ENCODE measurements at regions not wholly inside any gene's neighbourhood (a gene's known extent, or its start where the extent isn't known, plus 50 kb on each side); places are given as distances from the start of the nearest gene placed in this dataset.
A peak's percentile ranks its signal among the peaks of the same experiment; 100 is the strongest.

DNA sequence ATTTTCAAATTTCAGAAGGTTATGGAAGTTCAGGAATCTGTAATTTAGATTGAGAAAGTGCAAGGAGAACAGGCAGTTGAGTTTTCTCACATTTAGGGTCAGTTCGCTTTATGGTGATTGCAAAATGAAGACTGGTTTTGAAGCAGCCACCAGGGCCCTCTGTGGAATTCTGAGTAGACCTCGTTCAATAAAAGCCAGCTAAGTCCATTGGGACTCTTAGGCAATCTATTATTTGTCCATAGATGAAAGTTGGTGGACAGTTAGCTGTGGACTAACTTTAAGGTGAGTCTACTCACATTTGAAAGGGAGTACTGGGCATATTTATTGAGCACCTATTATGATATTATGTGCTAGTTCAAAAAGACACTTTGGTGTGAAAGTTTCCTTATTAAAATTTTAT lies 266.3 kb upstream of the LINC00305 start:
- H3K27ac ChIP-seq: no peak overlapping the region
- no peak overlapping the region for H3K4me3 ChIP-seq
- intact Hi-C loops (cut with DNase I): loop anchor here in 3 of 10 donors (10.0 kb wide), 3 partner anchors 290 to 390 kb away; no protein-coding TSS in a partner anchor
- H3K9me3 ChIP-seq: no peaks in the 10 kb centered on the region
- no peaks in the 10 kb centered on the region for H3K36me3 ChIP-seq
- WGBS, 2 donors: 79 to 87% methylated on average over 2 of the region's 2 CpGs
- DNase-seq: no peak
- TF ChIP-seq, protein P1, sequence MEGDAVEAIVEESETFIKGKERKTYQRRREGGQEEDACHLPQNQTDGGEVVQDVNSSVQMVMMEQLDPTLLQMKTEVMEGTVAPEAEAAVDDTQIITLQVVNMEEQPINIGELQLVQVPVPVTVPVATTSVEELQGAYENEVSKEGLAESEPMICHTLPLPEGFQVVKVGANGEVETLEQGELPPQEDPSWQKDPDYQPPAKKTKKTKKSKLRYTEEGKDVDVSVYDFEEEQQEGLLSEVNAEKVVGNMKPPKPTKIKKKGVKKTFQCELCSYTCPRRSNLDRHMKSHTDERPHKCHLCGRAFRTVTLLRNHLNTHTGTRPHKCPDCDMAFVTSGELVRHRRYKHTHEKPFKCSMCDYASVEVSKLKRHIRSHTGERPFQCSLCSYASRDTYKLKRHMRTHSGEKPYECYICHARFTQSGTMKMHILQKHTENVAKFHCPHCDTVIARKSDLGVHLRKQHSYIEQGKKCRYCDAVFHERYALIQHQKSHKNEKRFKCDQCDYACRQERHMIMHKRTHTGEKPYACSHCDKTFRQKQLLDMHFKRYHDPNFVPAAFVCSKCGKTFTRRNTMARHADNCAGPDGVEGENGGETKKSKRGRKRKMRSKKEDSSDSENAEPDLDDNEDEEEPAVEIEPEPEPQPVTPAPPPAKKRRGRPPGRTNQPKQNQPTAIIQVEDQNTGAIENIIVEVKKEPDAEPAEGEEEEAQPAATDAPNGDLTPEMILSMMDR (IDR thresholded peaks at IDR 0.05): no peak
- no peak for ATAC-seq
- H3K27me3 ChIP-seq: no peaks in the 10 kb centered on the region
- H3K4me1 ChIP-seq: no peaks in the 10 kb centered on the region

DNA sequence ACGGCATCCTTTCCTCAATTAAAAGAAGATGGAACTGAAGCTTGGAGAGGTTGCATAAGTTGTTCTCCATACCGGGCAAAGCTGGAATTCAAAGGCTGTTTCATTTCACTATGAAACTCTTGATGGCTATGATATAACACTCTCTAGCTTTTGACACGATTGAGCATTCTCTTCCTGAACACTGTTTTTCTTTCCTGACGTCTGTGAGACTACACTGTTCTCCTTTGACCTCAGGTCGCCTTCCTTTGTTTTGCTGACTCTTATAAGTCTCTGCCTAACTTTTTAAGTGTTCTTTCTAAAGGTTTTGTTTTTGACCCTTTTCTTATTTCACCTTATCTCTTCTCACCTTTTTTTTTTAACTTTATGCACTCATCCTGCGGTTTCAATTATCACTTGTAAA lies 261.8 kb upstream of the LINC00305 start:
- DNase-seq (no peak), ATAC-seq (no peak)
- Histone ChIP-seq H3K36me3 (no peaks in the 10 kb centered on the region), H3K27me3 (no peaks in the 10 kb centered on the region), H3K4me1 (no peaks in the 10 kb centered on the region), H3K9me3 (no peaks in the 10 kb centered on the region), H3K27ac (no peak overlapping the region), H3K4me3 (no peak overlapping the region)
- TF ChIP-seq, protein P1 (IDR thresholded peaks at IDR 0.05): no peak
- intact Hi-C loops (cut with DNase I): loop anchor here in 3 of 10 donors (10.0 kb wide), 3 partner anchors 286 to 386 kb away; no protein-coding TSS in a partner anchor
- WGBS, 2 donors: 53 to 54% methylated on average over 6 of the region's 6 CpGs

DNA sequence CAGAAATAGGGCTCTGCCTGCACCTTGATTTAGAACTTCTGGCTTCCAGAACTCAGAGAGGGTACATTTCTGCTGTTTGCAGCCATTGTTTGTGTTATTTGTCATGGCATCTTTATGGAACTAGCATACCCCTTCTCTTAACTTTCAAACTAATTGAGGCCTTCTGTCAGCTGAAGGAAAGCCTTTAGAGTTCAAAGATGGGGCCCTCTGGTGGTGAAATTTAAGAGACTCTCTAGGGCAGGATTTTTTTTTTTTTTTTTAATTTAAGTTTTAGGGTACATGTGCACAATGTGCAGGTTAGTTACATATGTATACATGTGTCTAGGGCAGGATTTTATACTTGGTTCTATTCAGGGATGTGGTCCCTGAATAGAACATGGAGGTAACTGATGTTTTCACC lies 260.6 kb upstream of the LINC00305 start:
- H3K4me1 ChIP-seq: no peaks in the 10 kb centered on the region
- no peaks in the 10 kb centered on the region for H3K27me3 ChIP-seq
- H3K27ac ChIP-seq: no peak overlapping the region
- H3K9me3 ChIP-seq: no peaks in the 10 kb centered on the region
- no peak overlapping the region for H3K4me3 ChIP-seq
- H3K36me3 ChIP-seq: no peaks in the 10 kb centered on the region
- intact Hi-C loops (cut with DNase I): loop anchor here in 2 of 10 donors (10.0 kb wide), 2 partner anchors 295 to 315 kb away; no protein-coding TSS in a partner anchor
- TF ChIP-seq, protein P1 (IDR thresholded peaks at IDR 0.05): peak; percentile 15 to 63 (median 44)
- DNase-seq (no peak), ATAC-seq (no peak)

DNA sequence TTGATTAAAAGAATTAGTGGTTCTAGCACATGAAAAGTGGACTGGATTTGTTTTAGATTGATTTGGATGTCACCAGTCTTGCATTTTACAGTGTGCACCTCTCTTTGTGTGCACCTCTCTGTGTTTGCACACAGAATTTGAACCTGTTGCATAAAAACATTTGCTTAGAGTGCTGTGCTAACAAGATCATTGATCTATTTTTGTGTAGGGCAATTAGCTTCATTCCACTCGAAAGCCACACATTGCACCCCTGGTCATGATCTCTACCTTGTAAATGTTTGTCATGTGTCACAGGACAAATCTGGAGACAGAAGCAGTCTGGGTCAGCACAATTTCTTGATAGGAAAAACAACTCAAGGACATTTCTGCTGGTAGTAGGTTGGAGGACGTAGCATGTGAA lies 258.7 kb upstream of the LINC00305 start:
- 81 to 84% methylated on average over 2 of the region's 2 CpGs for WGBS, 2 donors

More for the DNA sequence above, 258.7 kb upstream of the LINC00305 start:
- Histone ChIP-seq H3K9me3 (no peaks in the 10 kb centered on the region), H3K27ac (no peak overlapping the region), H3K4me1 (no peaks in the 10 kb centered on the region), H3K27me3 (no peaks in the 10 kb centered on the region), H3K4me3 (no peak overlapping the region), H3K36me3 (no peaks in the 10 kb centered on the region)
- no peak for ATAC-seq
- no peak for DNase-seq
- intact Hi-C loops (cut with DNase I): loop anchor here in 2 of 10 donors (10.0 kb wide), 2 partner anchors 293 to 313 kb away; no protein-coding TSS in a partner anchor
- TF ChIP-seq, protein P1 (IDR thresholded peaks at IDR 0.05): no peak

Measured in heart right ventricle (tissue), 16 donors.